ENCODE measurements at regions not wholly inside any gene's neighbourhood (a gene's known extent, or its start where the extent isn't known, plus 50 kb on each side); places are given as distances from the start of the nearest gene placed in this dataset.

DNA sequence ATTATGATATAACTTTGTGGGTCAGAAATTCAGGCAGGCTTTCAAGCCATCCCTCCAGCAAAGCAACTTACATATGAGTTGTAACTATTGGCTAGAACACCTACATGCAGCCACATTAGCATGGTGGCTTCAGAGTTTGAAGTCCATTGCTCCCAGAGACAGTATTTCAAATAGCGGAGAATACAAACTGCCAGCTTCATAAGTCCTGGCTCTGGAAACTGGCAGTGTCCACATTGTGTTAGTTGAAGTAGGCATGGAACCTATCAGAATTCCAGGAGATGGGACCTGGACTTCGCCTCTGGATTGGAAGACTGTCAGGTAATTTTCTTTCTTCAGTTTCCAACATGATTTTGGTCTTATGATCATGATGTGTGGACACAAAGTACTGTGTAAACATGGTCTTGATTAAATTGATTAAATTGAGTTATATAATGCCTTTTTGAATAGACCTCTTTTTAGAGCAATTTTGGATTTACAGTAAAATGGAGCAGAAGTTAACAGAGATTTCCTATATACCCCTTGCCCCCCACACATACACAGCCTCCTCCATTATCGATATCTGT, 209.9 kb upstream of the NAV2 start:
- ATAC-seq: no peak
- TF ChIP-seq TOX (CRISPR knock-in tag; IDR thresholded peaks at IDR 0.05; ENCODE audit: borderline replicate concordance): no peak
- no peak for TF ChIP-seq ZNF8 (CRISPR knock-in tag; IDR thresholded peaks at IDR 0.05)
- no peak for TF ChIP-seq ARNTL (CRISPR knock-in tag; IDR thresholded peaks at IDR 0.05; ENCODE audit: borderline replicate concordance, low read depth)
- TF ChIP-seq POU6F1 (CRISPR knock-in tag; IDR thresholded peaks at IDR 0.05; ENCODE audit: borderline replicate concordance, low read depth): no peak
- TF ChIP-seq SNAI2 (CRISPR knock-in tag; IDR thresholded peaks at IDR 0.05): no peak
- no peak for TF ChIP-seq GLIS3 (CRISPR knock-in tag; IDR thresholded peaks at IDR 0.05)
- TF ChIP-seq, protein P1, sequence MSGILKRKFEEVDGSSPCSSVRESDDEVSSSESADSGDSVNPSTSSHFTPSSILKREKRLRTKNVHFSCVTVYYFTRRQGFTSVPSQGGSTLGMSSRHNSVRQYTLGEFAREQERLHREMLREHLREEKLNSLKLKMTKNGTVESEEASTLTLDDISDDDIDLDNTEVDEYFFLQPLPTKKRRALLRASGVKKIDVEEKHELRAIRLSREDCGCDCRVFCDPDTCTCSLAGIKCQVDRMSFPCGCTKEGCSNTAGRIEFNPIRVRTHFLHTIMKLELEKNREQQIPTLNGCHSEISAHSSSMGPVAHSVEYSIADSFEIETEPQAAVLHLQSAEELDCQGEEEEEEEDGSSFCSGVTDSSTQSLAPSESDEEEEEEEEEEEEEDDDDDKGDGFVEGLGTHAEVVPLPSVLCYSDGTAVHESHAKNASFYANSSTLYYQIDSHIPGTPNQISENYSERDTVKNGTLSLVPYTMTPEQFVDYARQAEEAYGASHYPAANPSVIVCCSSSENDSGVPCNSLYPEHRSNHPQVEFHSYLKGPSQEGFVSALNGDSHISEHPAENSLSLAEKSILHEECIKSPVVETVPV (CRISPR knock-in tag; IDR thresholded peaks at IDR 0.05): no peak
- no peak for TF ChIP-seq TCF4 (CRISPR knock-in tag; IDR thresholded peaks at IDR 0.05; ENCODE audit: borderline replicate concordance)
- TF ChIP-seq ZFP30 (CRISPR knock-in tag; IDR thresholded peaks at IDR 0.05): no peak
- no peak for TF ChIP-seq ZNF565 (CRISPR knock-in tag; conservative IDR thresholded peaks at IDR 0.05; ENCODE audit: low read depth)
- no peak for TF ChIP-seq ZC3H10 (CRISPR knock-in tag; IDR thresholded peaks at IDR 0.05)
- no peak for TF ChIP-seq ZFP3 (CRISPR knock-in tag; IDR thresholded peaks at IDR 0.05)
- TF ChIP-seq BACH2 (CRISPR knock-in tag; IDR thresholded peaks at IDR 0.05; ENCODE audit: borderline replicate concordance): no peak
- TF ChIP-seq RARB (CRISPR knock-in tag; IDR thresholded peaks at IDR 0.05): no peak
- TF ChIP-seq ZNF70 (CRISPR knock-in tag; IDR thresholded peaks at IDR 0.05): no peak
- no peak for TF ChIP-seq OSR1 (CRISPR knock-in tag; IDR thresholded peaks at IDR 0.05)
- no peak for TF ChIP-seq TSHZ2 (CRISPR knock-in tag; IDR thresholded peaks at IDR 0.05)
- TF ChIP-seq CSDC2 (CRISPR knock-in tag; IDR thresholded peaks at IDR 0.05): no peak

DNA sequence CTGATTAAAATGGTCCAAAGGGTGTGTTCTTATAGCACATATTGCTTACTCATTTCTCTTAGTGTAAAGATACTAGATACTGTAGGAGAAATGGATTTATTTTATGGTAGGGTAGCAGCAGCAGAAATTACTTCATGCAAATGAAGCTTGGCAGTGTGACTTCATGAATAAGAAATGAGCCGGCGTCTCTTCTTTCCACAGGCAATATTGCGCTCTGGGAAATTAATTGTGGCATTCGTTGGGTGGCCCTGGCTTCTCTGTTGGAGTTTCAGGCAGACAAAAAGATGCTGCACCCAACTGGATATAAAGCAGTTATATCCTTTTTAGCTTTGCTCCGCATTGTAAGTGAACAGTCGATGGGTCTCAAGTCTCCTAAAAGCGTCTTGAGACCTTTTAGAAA, 211.0 kb upstream of the NAV2 start:
- no peak for ATAC-seq
- TF ChIP-seq CSDC2 (CRISPR knock-in tag; IDR thresholded peaks at IDR 0.05) (no peak), ZC3H10 (CRISPR knock-in tag; IDR thresholded peaks at IDR 0.05) (no peak)

GRCh38 chr11:19499999-19500398, 212.6 kb upstream of the NAV2 start:
- TF ChIP-seq TSHZ2 (CRISPR knock-in tag; IDR thresholded peaks at IDR 0.05): no peak
- TF ChIP-seq, protein P1 (CRISPR knock-in tag; IDR thresholded peaks at IDR 0.05): no peak
- TF ChIP-seq, protein P2, sequence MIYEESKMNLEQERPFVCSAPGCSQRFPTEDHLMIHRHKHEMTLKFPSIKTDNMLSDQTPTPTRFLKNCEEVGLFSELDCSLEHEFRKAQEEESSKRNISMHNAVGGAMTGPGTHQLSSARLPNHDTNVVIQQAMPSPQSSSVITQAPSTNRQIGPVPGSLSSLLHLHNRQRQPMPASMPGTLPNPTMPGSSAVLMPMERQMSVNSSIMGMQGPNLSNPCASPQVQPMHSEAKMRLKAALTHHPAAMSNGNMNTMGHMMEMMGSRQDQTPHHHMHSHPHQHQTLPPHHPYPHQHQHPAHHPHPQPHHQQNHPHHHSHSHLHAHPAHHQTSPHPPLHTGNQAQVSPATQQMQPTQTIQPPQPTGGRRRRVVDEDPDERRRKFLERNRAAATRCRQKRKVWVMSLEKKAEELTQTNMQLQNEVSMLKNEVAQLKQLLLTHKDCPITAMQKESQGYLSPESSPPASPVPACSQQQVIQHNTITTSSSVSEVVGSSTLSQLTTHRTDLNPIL (CRISPR knock-in tag; IDR thresholded peaks at IDR 0.05; ENCODE audit: low read depth): no peak
- no peak for TF ChIP-seq ZNF8 (CRISPR knock-in tag; IDR thresholded peaks at IDR 0.05)
- no peak for TF ChIP-seq RARB (CRISPR knock-in tag; IDR thresholded peaks at IDR 0.05)
- no peak for TF ChIP-seq ZFP3 (CRISPR knock-in tag; IDR thresholded peaks at IDR 0.05)
- TF ChIP-seq TCF4 (CRISPR knock-in tag; IDR thresholded peaks at IDR 0.05; ENCODE audit: borderline replicate concordance): no peak
- TF ChIP-seq ZC3H10 (CRISPR knock-in tag; IDR thresholded peaks at IDR 0.05): no peak
- TF ChIP-seq BACH2 (CRISPR knock-in tag; IDR thresholded peaks at IDR 0.05; ENCODE audit: borderline replicate concordance): no peak
- no peak for TF ChIP-seq SNAI2 (CRISPR knock-in tag; IDR thresholded peaks at IDR 0.05)
- no peak for TF ChIP-seq ZFP30 (CRISPR knock-in tag; IDR thresholded peaks at IDR 0.05)
- TF ChIP-seq OSR1 (CRISPR knock-in tag; IDR thresholded peaks at IDR 0.05): no peak
- no peak for TF ChIP-seq GLIS3 (CRISPR knock-in tag; IDR thresholded peaks at IDR 0.05)
- TF ChIP-seq, protein P3, sequence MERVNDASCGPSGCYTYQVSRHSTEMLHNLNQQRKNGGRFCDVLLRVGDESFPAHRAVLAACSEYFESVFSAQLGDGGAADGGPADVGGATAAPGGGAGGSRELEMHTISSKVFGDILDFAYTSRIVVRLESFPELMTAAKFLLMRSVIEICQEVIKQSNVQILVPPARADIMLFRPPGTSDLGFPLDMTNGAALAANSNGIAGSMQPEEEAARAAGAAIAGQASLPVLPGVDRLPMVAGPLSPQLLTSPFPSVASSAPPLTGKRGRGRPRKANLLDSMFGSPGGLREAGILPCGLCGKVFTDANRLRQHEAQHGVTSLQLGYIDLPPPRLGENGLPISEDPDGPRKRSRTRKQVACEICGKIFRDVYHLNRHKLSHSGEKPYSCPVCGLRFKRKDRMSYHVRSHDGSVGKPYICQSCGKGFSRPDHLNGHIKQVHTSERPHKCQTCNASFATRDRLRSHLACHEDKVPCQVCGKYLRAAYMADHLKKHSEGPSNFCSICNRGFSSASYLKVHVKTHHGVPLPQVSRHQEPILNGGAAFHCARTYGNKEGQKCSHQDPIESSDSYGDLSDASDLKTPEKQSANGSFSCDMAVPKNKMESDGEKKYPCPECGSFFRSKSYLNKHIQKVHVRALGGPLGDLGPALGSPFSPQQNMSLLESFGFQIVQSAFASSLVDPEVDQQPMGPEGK (CRISPR knock-in tag; IDR thresholded peaks at IDR 0.05; ENCODE audit: borderline replicate concordance): no peak
- TF ChIP-seq ZNF70 (CRISPR knock-in tag; IDR thresholded peaks at IDR 0.05): no peak
- ATAC-seq: no peak
